A673 (cell line): ENCODE measurements at regions not wholly inside any gene's neighbourhood (a gene's known extent, or its start where the extent isn't known, plus 50 kb on each side); places are given as distances from the start of the nearest gene placed in this dataset.

Source experiments
- BruUV-seq: library from RNA; stranded (reverse); fragments of 400-500 nt; replicated peaks from 2 replicates; lab custom pipeline; 2021; lab: Mats Ljungman, UMichigan
- CTCF ChIA-PET: fragments of 300-600 bp; sonication (Branson Sonifier 250); formaldehyde crosslinking; loops from one replicate; lab custom pipeline; 2022; ENCODE audit warnings: antibody characterized with exemption; lab: Charles Lee
- POLR2A ChIA-PET: fragments of 300-600 bp; sonication (Branson Sonifier 250); formaldehyde crosslinking; loops from one replicate; lab custom pipeline; 2022; ENCODE audit warnings: antibody characterized with exemption; ENCODE audit not compliant: low non-redundant PET; lab: Charles Lee
- DNase-seq: peaks from one replicate; pipeline ENCODE4 v3.0.0-alpha.2; 2015; ENCODE audit warnings: low spot score
- H3K27ac ChIP-seq: fragments of 200-600 bp; sonication (generic); 2 replicates; pipeline ENCODE4 v1.5.1; 2016; ENCODE audit warnings: mixed run types, low read depth, mild to moderate bottlenecking, mixed read lengths, antibody characterized with exemption, low read length; ENCODE audit not compliant: poor library complexity, severe bottlenecking
- H3K27me3 ChIP-seq: fragments of 200-600 bp; sonication (generic); replicated peaks from 2 replicates; pipeline ENCODE4 v1.6.1; 2017; ENCODE audit warnings: mixed run types, low read depth, mild to moderate bottlenecking, mixed read lengths, antibody characterized with exemption, low read length; ENCODE audit not compliant: insufficient read depth, poor library complexity
- H3K36me3 ChIP-seq: fragments of 200-600 bp; sonication (generic); 2 replicates; pipeline ENCODE4 v1.6.1; 2016; ENCODE audit warnings: mixed run types, mild to moderate bottlenecking, mixed read lengths, antibody characterized with exemption, low read length; ENCODE audit not compliant: insufficient read depth, poor library complexity, severe bottlenecking
- H3K4me1 ChIP-seq: fragments of 200-600 bp; sonication (generic); 2 replicates; pipeline ENCODE4 v1.6.1; 2017; ENCODE audit warnings: mixed run types, mild to moderate bottlenecking, mixed read lengths, antibody characterized with exemption, low read length; ENCODE audit not compliant: insufficient read depth, poor library complexity, severe bottlenecking
- H3K4me3 ChIP-seq: fragments of 200-600 bp; sonication (generic); 2 replicates; pipeline ENCODE4 v1.5.1; 2016; ENCODE audit warnings: low read depth, mixed run types, mild to moderate bottlenecking, mixed read lengths, low read length; ENCODE audit not compliant: poor library complexity, severe bottlenecking
- H3K9me3 ChIP-seq: fragments of 200-600 bp; sonication (generic); 2 replicates; pipeline ENCODE4 v1.6.1; 2016; ENCODE audit warnings: mixed run types, low read depth, mild to moderate bottlenecking, mixed read lengths, antibody characterized with exemption, low read length; ENCODE audit not compliant: poor library complexity, severe bottlenecking
- EZH2 ChIP-seq: fragments of 200-600 bp; sonication (generic); IDR thresholded peaks from 2 replicates; pipeline ENCODE4 v1.6.1; 2017; ENCODE audit warnings: borderline replicate concordance, low read depth, mild to moderate bottlenecking, mixed read lengths, antibody characterized with exemption, low read length; ENCODE audit not compliant: poor library complexity, severe bottlenecking
- intact Hi-C: fragments of 100-400 bp; cut with micrococcal nuclease; formaldehyde crosslinking; loops from one replicate; pipeline ENCODE4 v1.10.0; 2022; ENCODE audit not compliant: unreplicated experiment
- TF ChIP-seq, protein P1 (sequence below): fragments of 300-800, 200-600 bp; sonication (generic); conservative IDR thresholded peaks from 2 replicates; pipeline ENCODE4 v1.5.1; 2017; ENCODE audit warnings: low read depth, mild to moderate bottlenecking, antibody characterized with exemption, low read length, moderate library complexity, mixed read lengths

- Histone ChIP-seq H3K27ac (no peak overlapping the region), H3K27me3 (no peaks in the 10 kb centered on the region), H3K36me3 (no peaks in the 10 kb centered on the region), H3K9me3 (no peaks in the 10 kb centered on the region), H3K4me3 (no peak overlapping the region), H3K4me1 (no peaks in the 10 kb centered on the region)
- ChIA-PET CTCF (no interaction called here), POLR2A (no interaction called here)
- DNase-seq, result no peak
- BruUV-seq, result no TSS peak
- TF ChIP-seq EZH2, result no peak
- TF ChIP-seq, protein P1, sequence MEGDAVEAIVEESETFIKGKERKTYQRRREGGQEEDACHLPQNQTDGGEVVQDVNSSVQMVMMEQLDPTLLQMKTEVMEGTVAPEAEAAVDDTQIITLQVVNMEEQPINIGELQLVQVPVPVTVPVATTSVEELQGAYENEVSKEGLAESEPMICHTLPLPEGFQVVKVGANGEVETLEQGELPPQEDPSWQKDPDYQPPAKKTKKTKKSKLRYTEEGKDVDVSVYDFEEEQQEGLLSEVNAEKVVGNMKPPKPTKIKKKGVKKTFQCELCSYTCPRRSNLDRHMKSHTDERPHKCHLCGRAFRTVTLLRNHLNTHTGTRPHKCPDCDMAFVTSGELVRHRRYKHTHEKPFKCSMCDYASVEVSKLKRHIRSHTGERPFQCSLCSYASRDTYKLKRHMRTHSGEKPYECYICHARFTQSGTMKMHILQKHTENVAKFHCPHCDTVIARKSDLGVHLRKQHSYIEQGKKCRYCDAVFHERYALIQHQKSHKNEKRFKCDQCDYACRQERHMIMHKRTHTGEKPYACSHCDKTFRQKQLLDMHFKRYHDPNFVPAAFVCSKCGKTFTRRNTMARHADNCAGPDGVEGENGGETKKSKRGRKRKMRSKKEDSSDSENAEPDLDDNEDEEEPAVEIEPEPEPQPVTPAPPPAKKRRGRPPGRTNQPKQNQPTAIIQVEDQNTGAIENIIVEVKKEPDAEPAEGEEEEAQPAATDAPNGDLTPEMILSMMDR, result no peak
- intact Hi-C loops, result no loop called here
Observed at GRCh38 chr20:7609251-7609650, 331.0 kb downstream of the HAO1 start.

DNA sequence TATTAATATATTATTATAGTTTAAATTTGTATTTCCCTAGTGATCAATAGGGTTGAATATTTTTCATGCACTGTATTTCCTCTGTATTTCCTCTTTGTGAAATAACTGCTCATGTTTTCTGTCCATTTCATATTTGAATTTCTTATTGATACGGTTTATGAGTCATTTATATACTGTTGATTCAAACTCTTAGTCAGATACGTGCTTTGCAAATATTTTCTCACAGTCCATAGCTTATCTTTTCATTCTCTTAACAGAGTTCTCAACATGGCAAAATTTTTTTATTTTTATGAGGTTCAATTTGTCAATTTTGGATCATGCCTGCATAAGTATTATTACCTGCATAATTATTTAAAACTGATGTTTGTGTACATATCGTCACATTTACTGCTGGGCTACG is 329.6 kb downstream of the HAO1 start:
- intact Hi-C loops, result no loop called here
- no peak overlapping the region for H3K4me3 ChIP-seq
- ChIA-PET CTCF (no interaction called here), POLR2A (no interaction called here)
- no peak for DNase-seq
- no peak overlapping the region for H3K27ac ChIP-seq
- H3K4me1 ChIP-seq, result no peaks in the 10 kb centered on the region
- no peaks in the 10 kb centered on the region for H3K27me3 ChIP-seq
- H3K9me3 ChIP-seq, result no peaks in the 10 kb centered on the region
- BruUV-seq, result no TSS peak
- no peaks in the 10 kb centered on the region for H3K36me3 ChIP-seq
- TF ChIP-seq, protein P1, result no peak
- TF ChIP-seq EZH2, result no peak

DNA sequence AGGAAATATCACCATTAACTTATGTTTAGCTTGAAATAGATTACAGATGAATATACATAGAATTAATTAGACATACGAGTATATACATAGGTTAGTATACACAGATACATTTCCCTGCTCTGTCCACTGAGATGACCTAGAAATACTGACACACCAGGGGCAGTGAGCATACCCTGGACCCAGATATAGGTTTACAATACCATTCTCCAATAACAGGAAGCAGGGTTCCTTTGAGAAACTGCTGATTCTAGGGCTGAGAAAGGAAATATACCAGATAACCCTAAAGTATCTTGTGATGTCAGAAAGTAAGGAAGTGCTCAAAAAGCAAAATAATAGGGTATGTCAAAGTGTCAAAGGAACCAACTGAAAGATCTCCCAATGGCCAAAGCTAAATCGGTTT is 322.5 kb downstream of the HAO1 start:
- Histone ChIP-seq H3K27ac (no peak overlapping the region), H3K4me3 (no peak overlapping the region), H3K4me1 (no peaks in the 10 kb centered on the region), H3K27me3 (no peaks in the 10 kb centered on the region), H3K9me3 (no peaks in the 10 kb centered on the region), H3K36me3 (no peaks in the 10 kb centered on the region)
- no peak for DNase-seq
- intact Hi-C loops, result no loop called here
- POLR2A ChIA-PET, result no interaction called here
- no peak for TF ChIP-seq EZH2
- TF ChIP-seq, protein P1, result no peak
- CTCF ChIA-PET, result no interaction called here
- BruUV-seq, result no TSS peak
